Activated CD4-positive, alpha-beta T cell treated with anti-CD3 and anti-CD28 coated beads, Interleukin-2, amount 50 U/mL, for 4 hours (primary cell): ENCODE measurements at regions not wholly inside any gene's neighbourhood (a gene's known extent, or its start where the extent isn't known, plus 50 kb on each side); places are given as distances from the start of the nearest gene placed in this dataset.

Source experiments
- DNase-seq, 2 experiments: peaks; one replicate each; pipeline ENCODE4 v3.0.0-alpha.2; 2020

GRCh38 chr3:68448510-68449383 lies 483.6 kb downstream of the TAFA4 start:
- no peak for DNase-seq

- no peak for DNase-seq
Observed at GRCh38 chr3:68447885-68448284, 484.5 kb downstream of the TAFA4 start.

- DNase-seq = no peak
Observed at GRCh38 chr3:68441054-68441453, 491.3 kb downstream of the TAFA4 start.

GRCh38 chr3:68436619-68437401 lies 495.5 kb downstream of the TAFA4 start:
- DNase-seq = no peak

GRCh38 chr3:68428495-68428894 lies 503.9 kb downstream of the TAFA4 start:
- no peak for DNase-seq

GRCh38 chr3:68424796-68425460 lies 507.4 kb downstream of the TAFA4 start:
- DNase-seq = no peak

- DNase-seq = no peak
Observed at GRCh38 chr3:68408626-68409025, 523.7 kb downstream of the TAFA4 start.

- no peak for DNase-seq
Observed at GRCh38 chr3:68403741-68404140, 528.6 kb downstream of the TAFA4 start.

- DNase-seq = no peak
Observed at GRCh38 chr3:68402235-68402918, 530.0 kb downstream of the TAFA4 start.

GRCh38 chr3:68378631-68379030 lies 553.7 kb downstream of the TAFA4 start:
- DNase-seq = no peak

GRCh38 chr3:68373727-68374126 lies 558.6 kb downstream of the TAFA4 start:
- DNase-seq = no peak

GRCh38 chr3:68363796-68364195 lies 568.6 kb downstream of the TAFA4 start:
- no peak for DNase-seq

GRCh38 chr3:68360492-68360891 lies 571.9 kb downstream of the TAFA4 start:
- no peak for DNase-seq

GRCh38 chr3:68345781-68346180 lies 586.6 kb downstream of the TAFA4 start:
- no peak for DNase-seq

- DNase-seq = no peak
Observed at GRCh38 chr3:68342426-68342825, 589.9 kb downstream of the TAFA4 start.

- no peak for DNase-seq
Observed at GRCh38 chr3:68336042-68336441, 596.3 kb downstream of the TAFA4 start.

GRCh38 chr3:68334367-68334986 lies 597.9 kb downstream of the TAFA4 start:
- DNase-seq = no peak

- no peak for DNase-seq
Observed at GRCh38 chr3:68328049-68328448, 604.3 kb downstream of the TAFA4 start.

GRCh38 chr3:68315964-68316363 lies 616.4 kb downstream of the TAFA4 start:
- DNase-seq = no peak

- no peak for DNase-seq
Observed at GRCh38 chr3:68315546-68315945, 616.8 kb downstream of the TAFA4 start.

GRCh38 chr3:68306571-68306970 lies 625.8 kb downstream of the TAFA4 start:
- no peak for DNase-seq

GRCh38 chr3:68295457-68295856 lies 636.9 kb downstream of the TAFA4 start:
- no peak for DNase-seq
